Astrocyte (in vitro differentiated cells and primary cell): ENCODE measurements at regions not wholly inside any gene's neighbourhood (a gene's known extent, or its start where the extent isn't known, plus 50 kb on each side); places are given as distances from the start of the nearest gene placed in this dataset.

ENCODE experiments used
- DNase-seq: peaks from one replicate; pipeline ENCODE4 v3.0.0-alpha.2; 2010; ENCODE audit warnings: low read depth
- FAIRE-seq: peaks from 2 replicates; lab custom pipeline; 2011; peaks lifted over from hg19 to GRCh38; lab: Jason Lieb, UNC
- H2AFZ ChIP-seq: 2 replicates; pipeline ENCODE4 v1.6.0; 2012; ENCODE audit warnings: low read depth, low read length, inconsistent platforms
- H3K27ac ChIP-seq: 2 replicates; pipeline ENCODE4 v1.5.1; 2011; ENCODE audit warnings: low read depth, low read length, inconsistent platforms
- H3K27me3 ChIP-seq: 2 replicates; pipeline ENCODE4 v1.6.0; 2011; ENCODE audit warnings: low read length, inconsistent platforms; ENCODE audit not compliant: insufficient read depth
- H3K36me3 ChIP-seq: 2 replicates; pipeline ENCODE4 v1.5.1; 2011; ENCODE audit warnings: low read length, inconsistent platforms; ENCODE audit not compliant: insufficient read depth
- H3K4me1 ChIP-seq: 2 replicates; pipeline ENCODE4 v1.5.1; 2011; ENCODE audit warnings: low read length, inconsistent platforms; ENCODE audit not compliant: insufficient read depth
- H3K4me2 ChIP-seq: 2 replicates; pipeline ENCODE4 v1.6.0; 2012; ENCODE audit warnings: low read length, inconsistent platforms
- H3K4me3 ChIP-seq: 2 replicates; pipeline ENCODE4 v1.5.1; 2011; ENCODE audit warnings: low read depth, mild to moderate bottlenecking, low read length, inconsistent platforms; ENCODE audit not compliant: insufficient read depth
- H3K79me2 ChIP-seq: 2 replicates; pipeline ENCODE4 v1.6.0; 2012; ENCODE audit warnings: mild to moderate bottlenecking, low read length, inconsistent platforms; ENCODE audit not compliant: insufficient read depth
- H3K9ac ChIP-seq: 2 replicates; pipeline ENCODE4 v1.6.0; 2012; ENCODE audit warnings: mild to moderate bottlenecking, low read length, inconsistent platforms
- H3K9me3 ChIP-seq: 2 replicates; pipeline ENCODE4 v1.5.1; 2012; ENCODE audit warnings: low read depth, mild to moderate bottlenecking, low read length, inconsistent platforms; ENCODE audit not compliant: insufficient read depth
- H4K20me1 ChIP-seq: 2 replicates; pipeline ENCODE4 v1.6.0; 2012; ENCODE audit warnings: low read length, inconsistent platforms; ENCODE audit not compliant: insufficient read depth
- H3K27ac Mint-ChIP-seq: one replicate; pipeline ENCODE4 v1.8.0; 2021; ENCODE audit warnings: mild to moderate bottlenecking, mixed read lengths; ENCODE audit not compliant: unreplicated experiment
- H3K27me3 Mint-ChIP-seq: one replicate; pipeline ENCODE4 v1.8.0; 2021; ENCODE audit warnings: low read depth, mixed read lengths; ENCODE audit not compliant: unreplicated experiment
- H3K36me3 Mint-ChIP-seq: one replicate; pipeline ENCODE4 v1.8.0; 2021; ENCODE audit warnings: low read depth, mixed read lengths; ENCODE audit not compliant: unreplicated experiment
- H3K4me1 Mint-ChIP-seq: one replicate; pipeline ENCODE4 v1.8.0; 2021; ENCODE audit warnings: low read depth, mixed read lengths; ENCODE audit not compliant: unreplicated experiment
- H3K4me3 Mint-ChIP-seq: one replicate; pipeline ENCODE4 v1.8.0; 2021; ENCODE audit warnings: mild to moderate bottlenecking, moderate library complexity, mixed read lengths; ENCODE audit not compliant: unreplicated experiment
- H3K9me3 Mint-ChIP-seq: one replicate; pipeline ENCODE4 v1.8.0; 2021; ENCODE audit warnings: mild to moderate bottlenecking, mixed read lengths; ENCODE audit not compliant: unreplicated experiment
- CTCF ChIP-seq: IDR thresholded peaks from 2 replicates; pipeline ENCODE4 v1.5.1; 2011; ENCODE audit warnings: low read depth, mild to moderate bottlenecking, inconsistent platforms, low read length, moderate library complexity; ENCODE audit not compliant: insufficient read depth
- EZH2 ChIP-seq: IDR thresholded peaks from 2 replicates; pipeline ENCODE4 v1.6.1; 2012; ENCODE audit warnings: mild to moderate bottlenecking, low read length, inconsistent platforms; ENCODE audit not compliant: insufficient read depth

- no peaks in the 10 kb centered on the region for H3K36me3 Mint-ChIP-seq
- H3K27me3 Mint-ChIP-seq: peaks cover 12% of the 10 kb centered on the region
Measured at GRCh38 chr3:132211896-132212295, 105.3 kb upstream of the ACP3 start.

GRCh38 chr3:132218817-132219755 lies 98.1 kb upstream of the ACP3 start:
- H3K4me1 ChIP-seq: no peaks in the 10 kb centered on the region
- TF ChIP-seq EZH2: no peak
- no peak for TF ChIP-seq CTCF
- Mint-ChIP-seq H3K4me3 (no peak overlapping the region), H3K27ac (no peak overlapping the region), H3K9me3 (no peaks in the 10 kb centered on the region), H3K36me3 (no peaks in the 10 kb centered on the region), H3K4me1 (no peaks in the 10 kb centered on the region), H3K27me3 (peaks cover 8% of the 10 kb centered on the region)
- H3K36me3 ChIP-seq: no peaks in the 10 kb centered on the region
- no peak overlapping the region for H3K9ac ChIP-seq
- H3K79me2 ChIP-seq: no peaks in the 10 kb centered on the region
- peaks cover 2% of the 10 kb centered on the region for H3K27me3 ChIP-seq
- no peak overlapping the region for H3K4me2 ChIP-seq
- FAIRE-seq: no peak
- no peak overlapping the region for H2AFZ ChIP-seq
- no peaks in the 10 kb centered on the region for H3K9me3 ChIP-seq
- H3K27ac ChIP-seq: no peak overlapping the region
- no peaks in the 10 kb centered on the region for H4K20me1 ChIP-seq
- no peak for DNase-seq
- H3K4me3 ChIP-seq: no peak overlapping the region

More at GRCh38 chr3:132211896-132212295, 105.3 kb upstream of the ACP3 start:
- no peak overlapping the region for H3K4me3 ChIP-seq
- no peak overlapping the region for H3K4me3 Mint-ChIP-seq
- no peaks in the 10 kb centered on the region for H3K27me3 ChIP-seq
- no peak overlapping the region for H2AFZ ChIP-seq
- no peaks in the 10 kb centered on the region for H3K79me2 ChIP-seq
- H3K9me3 ChIP-seq: no peaks in the 10 kb centered on the region
- no peaks in the 10 kb centered on the region for H4K20me1 ChIP-seq
- TF ChIP-seq EZH2: no peak
- H3K4me1 Mint-ChIP-seq: peaks cover 2% of the 10 kb centered on the region
- no peak overlapping the region for H3K27ac Mint-ChIP-seq
- no peak overlapping the region for H3K27ac ChIP-seq
- FAIRE-seq: no peak
- no peaks in the 10 kb centered on the region for H3K36me3 ChIP-seq
- H3K4me2 ChIP-seq: no peak overlapping the region
- H3K4me1 ChIP-seq: no peaks in the 10 kb centered on the region
- no peak overlapping the region for H3K9ac ChIP-seq
- H3K9me3 Mint-ChIP-seq: no peaks in the 10 kb centered on the region
- DNase-seq: no peak

GRCh38 chr3:132220986-132221385 lies 96.2 kb upstream of the ACP3 start:
- peaks cover 2% of the 10 kb centered on the region for H3K27me3 ChIP-seq
- peak overlapping the region; percentile 38 for H3K27ac Mint-ChIP-seq
- no peaks in the 10 kb centered on the region for H3K9me3 Mint-ChIP-seq
- FAIRE-seq: no peak
- no peaks in the 10 kb centered on the region for H3K79me2 ChIP-seq
- H3K27me3 Mint-ChIP-seq: peaks cover 8% of the 10 kb centered on the region
- TF ChIP-seq EZH2 (no peak), CTCF (no peak)
- H2AFZ ChIP-seq: no peak overlapping the region
- H3K27ac ChIP-seq: no peak overlapping the region
- H3K36me3 ChIP-seq: no peaks in the 10 kb centered on the region
- H3K36me3 Mint-ChIP-seq: no peaks in the 10 kb centered on the region
- no peak overlapping the region for H3K4me3 ChIP-seq
- no peaks in the 10 kb centered on the region for H4K20me1 ChIP-seq
- no peaks in the 10 kb centered on the region for H3K4me1 ChIP-seq
- no peak overlapping the region for H3K9ac ChIP-seq
- H3K4me3 Mint-ChIP-seq: no peak overlapping the region
- peaks cover 5% of the 10 kb centered on the region for H3K4me1 Mint-ChIP-seq
- H3K9me3 ChIP-seq: no peaks in the 10 kb centered on the region
- H3K4me2 ChIP-seq: no peak overlapping the region
- DNase-seq: no peak
